HG03175 (cell line): ENCODE measurements at regions not wholly inside any gene's neighbourhood (a gene's known extent, or its start where the extent isn't known, plus 50 kb on each side); places are given as distances from the start of the nearest gene placed in this dataset.

Source experiments
- ATAC-seq: cut with Tn5 transposase; IDR thresholded peaks from one replicate; pipeline ENCODE4 v1.9.1; 2021; ENCODE audit warnings: mild to moderate bottlenecking, moderate library complexity; ENCODE audit not compliant: unreplicated experiment

GRCh38 chr5:2125171-2125900 lies 242.6 kb upstream of the IRX4 start:
- ATAC-seq = no peak

GRCh38 chr5:2124434-2125170 lies 241.9 kb upstream of the IRX4 start:
- ATAC-seq = no peak

GRCh38 chr5:2123874-2124273 lies 241.1 kb upstream of the IRX4 start:
- no peak for ATAC-seq

GRCh38 chr5:2120361-2120760 lies 237.6 kb upstream of the IRX4 start:
- no peak for ATAC-seq

GRCh38 chr5:2119573-2119972 lies 236.8 kb upstream of the IRX4 start:
- no peak for ATAC-seq

- ATAC-seq = no peak
These were observed 230.8 kb upstream of the IRX4 start for GRCh38 chr5:2113348-2114131.

GRCh38 chr5:2112173-2113025 lies 229.7 kb upstream of the IRX4 start:
- no peak for ATAC-seq

- ATAC-seq = no peak
These were observed 228.9 kb upstream of the IRX4 start for GRCh38 chr5:2111569-2112105.

- no peak for ATAC-seq
These were observed 228.3 kb upstream of the IRX4 start for GRCh38 chr5:2110934-2111462.

GRCh38 chr5:2110137-2110933 lies 227.6 kb upstream of the IRX4 start:
- no peak for ATAC-seq

GRCh38 chr5:2109566-2109965 lies 226.8 kb upstream of the IRX4 start:
- no peak for ATAC-seq

GRCh38 chr5:2106721-2107120 lies 224.0 kb upstream of the IRX4 start:
- ATAC-seq = no peak

- ATAC-seq = no peak
These were observed 222.4 kb upstream of the IRX4 start for GRCh38 chr5:2105141-2105540.

GRCh38 chr5:2103940-2104339 lies 221.2 kb upstream of the IRX4 start:
- ATAC-seq = no peak

GRCh38 chr5:2102819-2103776 lies 220.4 kb upstream of the IRX4 start:
- no peak for ATAC-seq

- ATAC-seq = no peak
These were observed 219.0 kb upstream of the IRX4 start for GRCh38 chr5:2101685-2102084.

- no peak for ATAC-seq
These were observed 214.3 kb upstream of the IRX4 start for GRCh38 chr5:2096887-2097505.

GRCh38 chr5:2095011-2095410 lies 212.3 kb upstream of the IRX4 start:
- ATAC-seq = no peak
